VCaP (cell line): ENCODE measurements at regions not wholly inside any gene's neighbourhood (a gene's known extent, or its start where the extent isn't known, plus 50 kb on each side); places are given as distances from the start of the nearest gene placed in this dataset.

Source experiments
- H3K27ac ChIP-seq: fragments of 450-650 bp; 2 replicates; pipeline ENCODE4 v1.5.1; 2017
- CTCF ChIP-seq: fragments of 450-650 bp; conservative IDR thresholded peaks from 2 replicates; pipeline ENCODE4 v1.5.1; 2017; ENCODE audit warnings: mild to moderate bottlenecking, moderate library complexity

GRCh38 chr13:105442949-105443699, 1092.3 kb downstream of the EFNB2 start:
- H3K27ac ChIP-seq, result no peak overlapping the region
- TF ChIP-seq CTCF, result no peak

GRCh38 chr13:105442040-105442439, 1093.4 kb downstream of the EFNB2 start:
- H3K27ac ChIP-seq, result no peak overlapping the region
- TF ChIP-seq CTCF, result no peak

GRCh38 chr13:105441051-105441750, 1094.3 kb downstream of the EFNB2 start:
- no peak for TF ChIP-seq CTCF
- no peak overlapping the region for H3K27ac ChIP-seq

- no peak for TF ChIP-seq CTCF
- no peak overlapping the region for H3K27ac ChIP-seq
Measured at GRCh38 chr13:105436943-105437342, 1098.5 kb downstream of the EFNB2 start.

GRCh38 chr13:105432438-105432837, 1103.0 kb downstream of the EFNB2 start:
- no peak overlapping the region for H3K27ac ChIP-seq
- TF ChIP-seq CTCF, result no peak

- no peak overlapping the region for H3K27ac ChIP-seq
Measured at GRCh38 chr13:105428811-105429210, 1106.7 kb downstream of the EFNB2 start.

GRCh38 chr13:105426441-105426840, 1109.0 kb downstream of the EFNB2 start:
- H3K27ac ChIP-seq, result no peak overlapping the region
- no peak for TF ChIP-seq CTCF

More at GRCh38 chr13:105428811-105429210, 1106.7 kb downstream of the EFNB2 start:
- TF ChIP-seq CTCF, result no peak
